HepG2 (cell line): ENCODE measurements at regions not wholly inside any gene's neighbourhood (a gene's known extent, or its start where the extent isn't known, plus 50 kb on each side); places are given as distances from the start of the nearest gene placed in this dataset.

Experiments
- ASH2L ChIP-seq: fragments of 300-600, 200-600 bp; sonication (generic); IDR thresholded peaks from 2 replicates; pipeline ENCODE4 v1.7.0; 2017; ENCODE audit warnings: low read depth, mild to moderate bottlenecking, moderate library complexity, mixed read lengths, low read length; ENCODE audit not compliant: insufficient read length
- CEBPB ChIP-seq: IDR thresholded peaks from 2 replicates; pipeline ENCODE4 v1.6.1; 2011; ENCODE audit warnings: low read depth, low read length, improper control_type of control experiment, borderline replicate concordance
- CTCF ChIP-seq: sonication (generic); formaldehyde crosslinking; IDR thresholded peaks from 2 replicates; pipeline ENCODE4 v1.5.0; 2020; ENCODE audit warnings: mild to moderate bottlenecking, missing genetic modification reagents, moderate library complexity
- E2F1 ChIP-seq: sonication (generic); formaldehyde crosslinking; IDR thresholded peaks from 2 replicates; pipeline ENCODE4 v1.5.0; 2020; ENCODE audit warnings: missing genetic modification reagents
- KDM2A ChIP-seq: sonication (generic); formaldehyde crosslinking; IDR thresholded peaks from 2 replicates; pipeline ENCODE4 v1.4.0; 2020; ENCODE audit warnings: low read depth, missing genetic modification reagents, borderline replicate concordance
- NFKBIZ ChIP-seq: IDR thresholded peaks from 2 replicates; pipeline ENCODE4 v1.6.1; 2018; ENCODE audit warnings: missing genetic modification reagents, missing compliant biosample characterization
- PATZ1 ChIP-seq: sonication (generic); formaldehyde crosslinking; IDR thresholded peaks from 2 replicates; pipeline ENCODE4 v1.4.0; 2020; ENCODE audit warnings: missing genetic modification reagents
- POLR2AphosphoS5 ChIP-seq: IDR thresholded peaks from 2 replicates; pipeline ENCODE4 v1.6.1; 2012; ENCODE audit warnings: low read depth, low read length
- SUZ12 ChIP-seq: fragments of 150-350 bp; IDR thresholded peaks from 2 replicates; pipeline ENCODE4 v1.6.1; 2014; ENCODE audit warnings: low read depth, low read length
- ZBTB38 ChIP-seq: sonication (generic); formaldehyde crosslinking; IDR thresholded peaks from 2 replicates; pipeline ENCODE4 v1.5.1; 2020; ENCODE audit warnings: mild to moderate bottlenecking, missing genetic modification reagents
- ZMAT3 ChIP-seq: sonication (generic); formaldehyde crosslinking; conservative IDR thresholded peaks from 2 replicates; pipeline ENCODE4 v1.7.0; 2021; ENCODE audit warnings: missing genetic modification reagents
- ZNF33A ChIP-seq: sonication (generic); formaldehyde crosslinking; IDR thresholded peaks from 2 replicates; pipeline ENCODE4 v1.5.1; 2020; ENCODE audit warnings: missing genetic modification reagents, mild to moderate bottlenecking, moderate library complexity, borderline replicate concordance
- ZNF549 ChIP-seq: sonication (generic); formaldehyde crosslinking; IDR thresholded peaks from 2 replicates; pipeline ENCODE4 v1.5.0; 2020; ENCODE audit warnings: missing genetic modification reagents
- ZNF558 ChIP-seq: sonication (generic); formaldehyde crosslinking; IDR thresholded peaks from 2 replicates; pipeline ENCODE4 v1.9.0; 2022; ENCODE audit warnings: mild to moderate bottlenecking, missing genetic modification reagents, borderline replicate concordance

GRCh38 chr10:36716291-36716690 is 409.1 kb upstream of the ANKRD30A start:
- no peak for TF ChIP-seq POLR2AphosphoS5
- TF ChIP-seq KDM2A (CRISPR knock-in tag), result no peak
- no peak for TF ChIP-seq NFKBIZ (CRISPR knock-in tag)
- TF ChIP-seq ZNF558 (CRISPR knock-in tag), result no peak
- no peak for TF ChIP-seq CEBPB
- no peak for TF ChIP-seq ZNF549
- TF ChIP-seq E2F1, result no peak
- no peak for TF ChIP-seq CTCF (CRISPR knock-in tag)
- no peak for TF ChIP-seq ZMAT3 (CRISPR knock-in tag)
- TF ChIP-seq ZBTB38 (CRISPR knock-in tag), result no peak
- TF ChIP-seq PATZ1, result no peak
- no peak for TF ChIP-seq ZNF33A (CRISPR knock-in tag)
- TF ChIP-seq SUZ12, result no peak
- no peak for TF ChIP-seq ASH2L
